ENCODE measurements at regions not wholly inside any gene's neighbourhood (a gene's known extent, or its start where the extent isn't known, plus 50 kb on each side); places are given as distances from the start of the nearest gene placed in this dataset.

GRCh38 chr14:58830121-58830520 is 192.4 kb downstream of the DACT1 start:
- TF ChIP-seq YY1 (IDR thresholded peaks at IDR 0.05; ENCODE audit: insufficient read depth, insufficient read length), result no peak
- TF ChIP-seq SUZ12 (IDR thresholded peaks at IDR 0.05; ENCODE audit: extremely low read depth, insufficient read depth, insufficient read length), result no peak
- TF ChIP-seq ZNF274 (IDR thresholded peaks at IDR 0.05; ENCODE audit: low read depth, low read length), result no peak
- no peak for DNase-seq (ENCODE audit: low read depth, low spot score)
- H3K9ac ChIP-seq (ENCODE audit: insufficient read length, low read depth), result no peak overlapping the region

GRCh38 chr14:58832095-58832521 is 194.3 kb downstream of the DACT1 start:
- Histone ChIP-seq H3K4me1 (ENCODE audit: insufficient read depth, insufficient read length) (no peaks in the 10 kb centered on the region), H3K27me3 (ENCODE audit: insufficient read depth, insufficient read length) (no peaks in the 10 kb centered on the region)
- no peak for DNase-seq (ENCODE audit: low read depth, low spot score)

More at GRCh38 chr14:58830121-58830520, 192.4 kb downstream of the DACT1 start:
- H3K4me3 ChIP-seq (ENCODE audit: insufficient read length, low read depth), result no peak overlapping the region
- no peaks in the 10 kb centered on the region for H3K27me3 ChIP-seq (ENCODE audit: insufficient read depth, insufficient read length)
- no peaks in the 10 kb centered on the region for H3K4me1 ChIP-seq (ENCODE audit: insufficient read depth, insufficient read length)
- no peaks in the 10 kb centered on the region for H3K36me3 ChIP-seq (ENCODE audit: insufficient read depth, insufficient read length, low read length)
- H3K9me3 ChIP-seq (ENCODE audit: insufficient read depth, low read length), result peaks cover 36% of the 10 kb centered on the region

GRCh38 chr14:58833634-58834378 is 196.0 kb downstream of the DACT1 start:
- TF ChIP-seq ZNF274 (IDR thresholded peaks at IDR 0.05; ENCODE audit: low read depth, low read length), result no peak
- no peak for TF ChIP-seq YY1 (IDR thresholded peaks at IDR 0.05; ENCODE audit: insufficient read depth, insufficient read length)
- H3K4me1 ChIP-seq (ENCODE audit: insufficient read depth, insufficient read length), result no peaks in the 10 kb centered on the region
- peaks cover 15% of the 10 kb centered on the region; the same call in 1 of the 2 replicates for H3K9me3 ChIP-seq (ENCODE audit: insufficient read depth, low read length)
- H3K4me3 ChIP-seq (ENCODE audit: insufficient read length, low read depth), result no peak overlapping the region
- no peaks in the 10 kb centered on the region for H3K27me3 ChIP-seq (ENCODE audit: insufficient read depth, insufficient read length)
- no peak for DNase-seq (ENCODE audit: low read depth, low spot score)
- no peaks in the 10 kb centered on the region for H3K36me3 ChIP-seq (ENCODE audit: insufficient read depth, insufficient read length, low read length)
- no peak overlapping the region for H3K9ac ChIP-seq (ENCODE audit: insufficient read length, low read depth)

More at GRCh38 chr14:58832095-58832521, 194.3 kb downstream of the DACT1 start:
- no peak overlapping the region for H3K4me3 ChIP-seq (ENCODE audit: insufficient read length, low read depth)
- TF ChIP-seq SUZ12 (IDR thresholded peaks at IDR 0.05; ENCODE audit: extremely low read depth, insufficient read depth, insufficient read length) (no peak), ZNF274 (IDR thresholded peaks at IDR 0.05; ENCODE audit: low read depth, low read length) (no peak), YY1 (IDR thresholded peaks at IDR 0.05; ENCODE audit: insufficient read depth, insufficient read length) (no peak)
- H3K36me3 ChIP-seq (ENCODE audit: insufficient read depth, insufficient read length, low read length), result no peaks in the 10 kb centered on the region
- H3K9ac ChIP-seq (ENCODE audit: insufficient read length, low read depth), result no peak overlapping the region
- peaks cover 30% of the 10 kb centered on the region for H3K9me3 ChIP-seq (ENCODE audit: insufficient read depth, low read length)

GRCh38 chr14:58836303-58836974 is 198.7 kb downstream of the DACT1 start:
- Histone ChIP-seq H3K36me3 (ENCODE audit: insufficient read depth, insufficient read length, low read length) (no peaks in the 10 kb centered on the region), H3K4me3 (ENCODE audit: insufficient read length, low read depth) (no peak overlapping the region), H3K9ac (ENCODE audit: insufficient read length, low read depth) (no peak overlapping the region), H3K27me3 (ENCODE audit: insufficient read depth, insufficient read length) (no peaks in the 10 kb centered on the region), H3K4me1 (ENCODE audit: insufficient read depth, insufficient read length) (no peaks in the 10 kb centered on the region), H3K9me3 (ENCODE audit: insufficient read depth, low read length) (peaks cover 15% of the 10 kb centered on the region; the same call in 1 of the 2 replicates)
- TF ChIP-seq SUZ12 (IDR thresholded peaks at IDR 0.05; ENCODE audit: extremely low read depth, insufficient read depth, insufficient read length), result no peak
- TF ChIP-seq ZNF274 (IDR thresholded peaks at IDR 0.05; ENCODE audit: low read depth, low read length), result no peak
- TF ChIP-seq YY1 (IDR thresholded peaks at IDR 0.05; ENCODE audit: insufficient read depth, insufficient read length), result no peak
- no peak for DNase-seq (ENCODE audit: low read depth, low spot score)

- H3K4me1 ChIP-seq (ENCODE audit: insufficient read depth, insufficient read length), result no peaks in the 10 kb centered on the region
- no peak for TF ChIP-seq SUZ12 (IDR thresholded peaks at IDR 0.05; ENCODE audit: extremely low read depth, insufficient read depth, insufficient read length)
- no peak for TF ChIP-seq YY1 (IDR thresholded peaks at IDR 0.05; ENCODE audit: insufficient read depth, insufficient read length)
- no peak for TF ChIP-seq ZNF274 (IDR thresholded peaks at IDR 0.05; ENCODE audit: low read depth, low read length)
- no peaks in the 10 kb centered on the region for H3K36me3 ChIP-seq (ENCODE audit: insufficient read depth, insufficient read length, low read length)
- H3K9me3 ChIP-seq (ENCODE audit: insufficient read depth, low read length), result 0 out of 2 replicates have a peak, but pooled peaks cover 3% of the 10 kb centered on the region
- no peak overlapping the region for H3K9ac ChIP-seq (ENCODE audit: insufficient read length, low read depth)
- no peaks in the 10 kb centered on the region for H3K27me3 ChIP-seq (ENCODE audit: insufficient read depth, insufficient read length)
- H3K4me3 ChIP-seq (ENCODE audit: insufficient read length, low read depth), result no peak overlapping the region
- DNase-seq (ENCODE audit: low read depth, low spot score), result no peak
Measured at GRCh38 chr14:58839233-58839632, 201.5 kb downstream of the DACT1 start.

GRCh38 chr14:58844544-58844943 is 206.8 kb downstream of the DACT1 start:
- no peak for TF ChIP-seq ZNF274 (IDR thresholded peaks at IDR 0.05; ENCODE audit: low read depth, low read length)
- TF ChIP-seq SUZ12 (IDR thresholded peaks at IDR 0.05; ENCODE audit: extremely low read depth, insufficient read depth, insufficient read length), result no peak
- TF ChIP-seq YY1 (IDR thresholded peaks at IDR 0.05; ENCODE audit: insufficient read depth, insufficient read length), result no peak
- H3K4me3 ChIP-seq (ENCODE audit: insufficient read length, low read depth), result no peak overlapping the region
- no peak overlapping the region for H3K9ac ChIP-seq (ENCODE audit: insufficient read length, low read depth)
- H3K9me3 ChIP-seq (ENCODE audit: insufficient read depth, low read length), result no peaks in the 10 kb centered on the region
- no peaks in the 10 kb centered on the region for H3K27me3 ChIP-seq (ENCODE audit: insufficient read depth, insufficient read length)
- no peaks in the 10 kb centered on the region for H3K4me1 ChIP-seq (ENCODE audit: insufficient read depth, insufficient read length)
- no peaks in the 10 kb centered on the region for H3K36me3 ChIP-seq (ENCODE audit: insufficient read depth, insufficient read length, low read length)
- DNase-seq (ENCODE audit: low read depth, low spot score), result no peak

All from NT2/D1 (cell line).